ENCODE measurements at regions not wholly inside any gene's neighbourhood (a gene's known extent, or its start where the extent isn't known, plus 50 kb on each side); places are given as distances from the start of the nearest gene placed in this dataset.

DNA sequence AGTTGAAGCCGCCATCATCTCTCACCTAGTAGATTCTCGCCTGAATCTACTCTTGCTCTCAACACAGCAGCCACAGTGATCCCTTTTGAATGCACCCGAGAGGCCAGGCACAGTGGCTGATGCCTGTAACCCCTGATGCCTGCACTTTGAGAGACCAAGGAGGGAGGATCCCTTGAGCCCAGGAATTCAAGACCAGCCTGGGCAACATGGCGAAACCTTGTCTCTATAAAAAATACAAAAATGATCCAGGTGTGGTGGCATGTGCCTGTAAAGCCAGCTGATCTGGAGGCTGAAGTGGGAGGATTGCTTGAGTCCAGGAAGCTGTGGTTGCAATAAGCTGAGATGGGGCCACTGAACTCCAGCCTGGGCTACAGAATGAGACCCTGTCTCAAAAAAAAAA is 60.3 kb upstream of the EML4 start:
- no peak for DNase-seq (ENCODE audit: low read depth in 2 of 2)

DNA sequence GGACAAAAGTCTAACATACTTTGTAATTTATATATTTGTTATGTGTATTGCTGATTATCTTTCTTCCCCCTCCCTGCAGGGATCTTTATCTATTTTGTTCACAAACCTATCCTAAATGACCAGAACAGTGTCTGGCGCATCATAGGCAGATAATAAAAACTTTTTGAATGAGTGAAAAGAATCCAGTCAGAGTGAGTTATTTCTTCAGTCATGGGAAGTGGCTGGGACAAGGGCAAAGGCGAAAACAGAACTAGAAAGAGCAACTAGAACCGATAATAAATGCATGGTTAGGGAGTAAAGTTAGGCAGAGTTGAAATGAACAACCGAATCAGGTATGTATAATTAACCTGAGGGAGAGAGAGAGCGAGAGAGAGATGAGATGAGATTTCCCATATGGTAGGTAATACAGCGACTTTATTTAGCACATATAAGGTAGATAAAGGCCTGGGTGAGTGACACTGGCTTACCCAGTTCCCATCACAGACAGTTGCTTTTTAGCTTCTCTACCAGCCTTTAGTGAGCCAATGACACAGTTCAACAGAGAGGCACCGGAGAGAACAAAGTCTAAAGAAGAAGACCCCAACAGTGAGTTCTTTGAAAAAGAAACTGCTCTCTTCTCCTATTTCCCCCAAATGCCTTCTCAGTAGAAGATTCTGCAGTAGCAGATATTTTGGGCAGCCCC is 59.1 kb upstream of the EML4 start:
- no peak for DNase-seq (ENCODE audit: low read depth in 2 of 2)

DNA sequence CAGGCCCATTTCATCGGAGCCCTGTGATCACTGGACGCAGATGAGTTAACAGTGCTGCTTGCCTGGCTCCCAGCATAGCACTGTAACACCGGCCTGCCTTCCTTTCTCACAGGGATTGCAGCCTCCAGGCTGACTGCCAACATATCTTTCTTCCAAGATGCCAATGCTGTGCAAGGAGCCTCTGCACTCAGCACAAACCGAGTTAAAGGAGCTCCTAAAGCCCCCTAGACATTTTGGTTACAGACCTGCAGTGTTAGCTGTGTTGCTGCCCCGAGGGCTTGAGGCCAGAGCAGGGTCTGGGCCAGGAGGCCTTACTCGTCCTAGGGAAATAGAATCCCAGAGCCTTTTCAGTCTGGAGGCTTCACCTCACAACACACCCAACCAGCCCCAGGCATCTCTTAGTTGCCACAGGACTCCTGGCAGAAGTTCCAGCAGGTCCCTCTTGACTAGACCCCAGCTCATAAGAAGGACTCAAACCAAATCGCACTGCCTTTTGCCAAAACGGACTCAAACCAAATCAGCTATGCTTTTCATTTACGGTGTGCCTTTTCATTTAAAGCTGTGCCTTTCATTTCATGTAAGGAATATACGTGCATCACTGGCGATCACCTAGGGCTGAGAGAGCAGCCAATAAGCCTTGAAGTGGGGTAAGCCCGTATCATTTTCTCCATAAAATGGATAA is 58.4 kb upstream of the EML4 start:
- DNase-seq (ENCODE audit: low read depth in 2 of 2) = no peak

DNA sequence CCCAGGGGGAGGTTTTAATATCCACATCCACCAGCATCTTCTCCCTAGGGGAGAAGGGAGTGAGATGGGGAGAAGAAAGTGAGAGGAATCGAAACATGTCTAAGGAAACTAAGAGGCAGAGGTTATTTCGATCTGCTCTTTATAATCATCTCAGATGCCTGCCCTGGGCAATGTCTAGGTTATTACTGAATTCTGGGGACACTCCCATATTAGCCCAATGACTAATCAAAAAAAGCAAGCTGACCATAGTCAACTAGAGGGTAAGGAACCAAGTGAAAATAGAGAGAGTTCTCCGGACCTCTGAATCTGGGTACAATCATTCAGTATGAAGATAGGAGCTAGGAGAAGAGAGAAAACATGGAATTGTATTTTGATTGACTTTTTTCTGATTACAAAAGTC is 56.7 kb upstream of the EML4 start:
- DNase-seq (ENCODE audit: low read depth in 2 of 2) = no peak

DNA sequence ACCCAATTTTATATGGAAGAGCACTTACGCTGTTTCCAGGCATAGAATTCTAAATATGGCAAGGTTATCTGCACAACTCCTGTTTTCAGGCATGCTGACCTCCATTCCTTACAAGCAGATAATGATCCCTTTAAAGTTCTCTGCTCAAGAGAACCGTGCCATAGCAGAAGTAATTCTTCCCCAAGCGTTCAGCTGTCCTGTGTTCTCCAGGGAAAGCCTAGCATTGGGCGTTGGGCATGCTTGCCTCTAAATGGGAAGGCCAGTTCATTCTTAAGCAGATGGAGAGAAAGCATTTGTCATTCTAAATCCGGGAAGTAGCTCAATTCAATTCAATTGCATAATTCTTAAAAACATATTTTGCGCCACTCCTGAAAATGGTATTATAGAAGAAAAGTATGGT is 55.7 kb upstream of the EML4 start:
- no peak for DNase-seq (ENCODE audit: low read depth in 2 of 2)

DNA sequence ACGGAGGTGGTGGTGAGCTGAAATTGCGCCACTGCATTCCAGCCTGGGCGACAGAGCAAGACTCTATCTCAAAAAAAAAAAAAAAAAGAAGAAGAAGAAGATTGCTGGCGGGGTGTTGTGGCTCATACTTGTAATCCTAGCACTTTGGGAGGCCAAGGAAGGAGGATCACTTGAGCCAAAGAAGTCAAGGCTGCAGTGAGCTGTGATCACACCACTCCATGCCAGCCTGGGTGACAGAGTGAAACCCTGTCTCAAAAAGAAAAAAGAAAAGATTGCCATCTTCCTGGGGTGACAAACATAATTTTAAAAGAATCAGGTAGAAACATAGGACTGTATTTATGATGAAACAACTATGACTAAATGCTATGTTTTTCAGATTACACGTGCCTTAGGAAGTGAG is 55.1 kb upstream of the EML4 start:
- DNase-seq (ENCODE audit: low read depth in 2 of 2) = no peak

DNA sequence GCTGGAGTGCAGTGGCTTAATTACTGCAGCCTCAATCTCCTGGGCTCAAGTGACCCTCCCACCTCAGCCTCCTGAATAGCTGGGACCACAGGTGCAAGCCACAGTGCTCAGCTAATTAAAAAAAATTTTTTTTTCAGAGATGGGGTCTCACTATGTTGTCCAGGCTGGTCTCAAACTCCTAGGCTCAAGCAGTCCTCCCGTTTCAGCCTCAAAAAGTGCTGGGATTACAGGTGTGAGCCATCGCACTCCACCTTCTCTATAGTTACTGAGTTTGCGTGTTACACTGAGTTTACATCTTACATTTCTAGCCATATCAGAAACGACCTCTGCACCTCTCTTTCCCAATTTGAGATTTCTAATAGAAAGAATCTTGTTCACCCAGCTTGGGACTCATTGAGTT is 53.6 kb upstream of the EML4 start:
- no peak for DNase-seq (ENCODE audit: low read depth in 2 of 2)

DNA sequence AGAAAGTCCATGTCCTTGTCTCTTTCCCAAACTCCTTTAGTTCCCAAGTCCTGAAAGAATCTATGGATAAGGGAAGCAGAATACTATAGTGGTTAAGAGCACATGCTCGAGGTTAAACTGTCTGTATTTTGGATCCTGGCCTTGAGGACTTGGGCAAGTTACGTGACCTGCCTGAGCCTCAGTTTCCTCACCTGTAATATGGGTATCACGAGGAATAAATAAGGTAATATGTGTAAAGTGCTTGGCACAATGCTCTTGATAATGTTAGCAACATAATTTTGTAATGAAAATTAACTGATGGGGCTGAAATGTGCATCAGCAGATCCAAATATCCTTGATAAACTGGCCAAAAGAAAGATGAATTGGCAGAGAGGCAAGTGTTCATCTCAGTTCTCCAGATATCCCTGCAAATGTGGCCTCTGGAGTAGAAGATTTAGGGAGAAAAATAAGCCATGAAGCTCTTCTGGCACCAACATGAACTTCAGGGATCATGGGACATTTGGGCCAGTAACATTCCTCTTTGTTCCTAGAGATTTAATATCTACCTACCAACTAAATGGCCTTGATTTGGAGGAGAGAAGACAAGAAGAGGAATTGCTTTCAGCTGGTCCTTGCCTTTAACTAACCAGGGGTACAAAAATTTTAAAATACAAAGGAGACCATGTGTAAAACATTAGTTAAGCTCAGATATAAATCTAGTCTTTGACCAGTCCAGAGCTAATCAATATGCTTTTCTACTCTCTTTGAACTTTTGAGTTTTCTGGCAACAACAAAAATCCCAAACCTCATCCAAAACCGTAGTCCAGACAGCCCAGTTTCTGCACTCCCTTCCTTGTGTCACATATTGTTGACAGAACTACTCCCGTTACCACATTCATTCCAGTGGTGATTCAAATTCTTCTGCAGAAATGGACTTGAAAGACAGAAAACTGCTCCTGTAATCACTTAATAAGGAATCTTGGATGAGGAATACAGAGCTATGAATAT is 52.7 kb upstream of the EML4 start:
- DNase-seq (ENCODE audit: low read depth in 2 of 2) = peak; percentile 77 to 78

DNA sequence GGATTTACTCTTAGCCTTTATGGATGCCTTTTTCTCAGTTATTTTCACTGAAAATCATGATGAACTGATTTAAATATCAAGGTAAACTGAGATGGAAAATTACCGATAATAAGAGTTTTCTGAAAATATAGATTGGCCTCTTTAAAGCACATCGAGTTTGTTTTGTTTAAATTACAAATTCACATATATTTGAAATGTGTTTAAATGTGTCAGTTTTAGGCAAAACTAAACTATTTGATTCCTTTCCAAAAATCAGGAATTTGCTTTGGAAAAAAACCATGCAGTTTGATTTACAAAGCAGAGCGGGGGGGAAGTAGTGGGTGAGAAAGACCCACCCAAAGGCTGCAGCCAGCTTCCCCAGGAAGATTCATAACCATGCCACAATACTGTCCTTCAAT is 52.0 kb upstream of the EML4 start:
- no peak for DNase-seq (ENCODE audit: low read depth in 2 of 2)

DNA sequence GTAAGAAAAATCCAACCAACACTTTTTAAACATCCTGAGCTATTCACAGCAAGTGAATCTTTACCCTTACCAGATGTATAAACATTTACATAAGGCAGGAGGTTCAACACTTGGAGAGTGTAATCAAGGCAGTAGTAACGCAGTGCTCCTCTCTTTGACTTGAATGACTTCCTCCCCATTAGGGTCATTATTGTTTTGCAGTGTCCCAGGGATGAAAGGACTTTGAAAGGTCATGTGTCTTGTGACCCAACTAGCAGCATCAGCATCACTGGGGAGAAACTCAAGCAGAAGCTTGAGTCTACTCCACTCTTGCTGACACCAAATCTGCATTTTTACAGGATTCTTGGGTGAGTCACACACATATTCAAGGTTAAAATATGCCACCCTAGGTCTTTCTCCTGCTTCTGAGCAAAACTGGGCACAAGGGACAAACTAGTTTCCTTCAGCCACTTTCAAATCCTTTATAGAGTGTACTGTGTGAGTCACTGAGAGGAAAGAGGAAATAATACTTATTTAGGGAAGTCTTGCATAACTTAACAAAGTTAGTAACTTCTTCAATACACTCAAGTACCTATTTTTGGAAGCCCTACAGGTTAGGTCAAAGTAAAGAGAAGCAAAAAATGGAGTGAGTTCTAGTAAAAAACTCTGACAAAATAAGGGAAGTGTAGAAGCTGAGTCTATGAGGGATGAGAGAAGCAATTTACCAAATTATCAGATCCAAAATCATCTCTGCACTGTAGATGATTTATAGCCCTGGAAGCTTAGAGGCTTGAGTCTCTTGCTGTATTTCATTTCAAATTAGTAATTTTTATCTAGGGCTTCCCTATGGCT is 51.0 kb upstream of the EML4 start:
- no peak for DNase-seq (ENCODE audit: low read depth in 2 of 2)

DNA sequence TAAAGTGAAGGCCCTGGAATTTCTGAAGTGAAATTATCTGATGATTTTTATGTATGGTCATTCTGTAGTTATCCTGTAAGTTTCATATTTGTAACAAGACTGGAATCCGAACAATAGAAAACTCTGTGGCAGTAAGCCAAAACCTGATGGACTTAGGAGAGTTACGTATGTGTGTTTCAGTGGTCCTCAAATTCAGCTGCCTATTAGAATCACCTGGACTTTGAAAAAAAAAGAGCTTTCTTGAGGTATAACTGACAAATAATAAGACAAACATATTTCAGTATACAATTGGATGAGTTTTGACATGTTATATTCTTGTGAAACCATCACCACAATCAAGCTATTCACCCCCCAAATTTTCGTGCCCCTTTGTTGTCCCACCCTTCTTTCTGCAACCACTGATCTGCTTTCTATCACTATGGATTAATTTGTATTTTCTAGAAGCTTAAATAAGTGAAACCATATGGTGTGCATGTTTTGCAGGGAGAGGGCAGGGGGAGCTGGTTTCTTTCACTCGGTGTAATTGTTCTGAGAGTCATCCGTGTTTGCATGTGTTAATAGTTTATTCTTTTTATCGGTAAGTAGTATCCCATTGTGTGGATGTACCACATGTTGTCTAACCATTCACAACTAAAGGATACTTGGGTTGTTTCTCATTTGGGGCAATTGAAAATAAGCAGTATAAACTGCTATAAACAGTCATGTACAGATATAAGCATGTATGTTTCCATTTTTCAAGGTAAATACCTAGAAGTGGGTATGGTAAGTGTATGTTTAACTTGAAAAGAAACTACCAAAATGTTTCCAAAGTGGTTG is 50.2 kb upstream of the EML4 start:
- no peak for DNase-seq (ENCODE audit: low read depth in 2 of 2)
